ENCODE measurements at regions not wholly inside any gene's neighbourhood (a gene's known extent, or its start where the extent isn't known, plus 50 kb on each side); places are given as distances from the start of the nearest gene placed in this dataset.

DNA sequence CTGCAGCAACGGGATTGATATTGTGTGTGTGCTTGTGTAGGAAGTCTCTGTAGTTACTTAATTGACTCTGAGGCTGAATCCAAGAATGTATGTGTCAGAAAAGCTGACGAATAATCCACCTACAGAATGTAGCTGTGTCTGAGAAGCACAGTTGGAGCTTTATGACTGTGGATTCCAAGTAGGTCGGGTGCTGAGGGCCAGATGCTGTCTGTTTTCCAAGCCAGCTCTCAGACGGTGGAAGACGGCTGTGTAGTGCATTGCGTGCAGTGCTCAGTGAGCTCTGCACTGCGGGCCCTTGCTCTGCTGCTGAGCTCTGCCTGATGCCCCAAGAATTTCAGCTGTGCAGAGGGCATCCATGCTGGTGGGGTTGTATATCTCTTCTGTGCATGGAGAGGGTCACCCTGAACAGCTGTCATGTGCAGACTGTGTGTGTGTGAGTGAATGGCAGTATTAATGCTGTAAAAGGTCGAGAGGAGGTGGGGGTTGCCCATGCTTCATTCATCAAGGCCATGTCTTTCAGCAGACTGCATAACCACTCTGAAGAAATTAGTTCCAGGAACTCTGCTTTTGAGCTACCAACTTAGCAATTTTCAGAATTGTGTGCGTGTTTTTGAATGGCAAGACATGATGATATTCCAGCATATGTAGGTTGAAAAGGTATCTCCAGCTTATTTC, 154.1 kb upstream of the USP9Y start:
- ATAC-seq (ENCODE audit: poor library complexity) (no peak), DNase-seq (no peak)
- intact Hi-C loops (cut with DNase I, micrococcal nuclease), result no loop called here
- Histone ChIP-seq H3K9me3 (ENCODE audit: control insufficient read depth in 1 of 2, insufficient read depth in 1 of 2, low read length in 2 of 2) (no peaks in the 10 kb centered on the region), H3K4me3 (ENCODE audit: low read length) (no peak overlapping the region), H3K27me3 (ENCODE audit: control insufficient read depth in 1 of 2, insufficient read depth in 2 of 2, low read length in 2 of 2) (no peaks in the 10 kb centered on the region), H3K36me3 (ENCODE audit: insufficient read depth, low read length) (no peaks in the 10 kb centered on the region), H3K4me1 (ENCODE audit: insufficient read depth, low read length) (peaks cover 3% of the 10 kb centered on the region), H3K27ac (ENCODE audit: low read depth in 1 of 2, low read length in 2 of 2) (no peak overlapping the region)
- POLR2A ChIA-PET, result no interaction called here
- TF ChIP-seq, protein P1, sequence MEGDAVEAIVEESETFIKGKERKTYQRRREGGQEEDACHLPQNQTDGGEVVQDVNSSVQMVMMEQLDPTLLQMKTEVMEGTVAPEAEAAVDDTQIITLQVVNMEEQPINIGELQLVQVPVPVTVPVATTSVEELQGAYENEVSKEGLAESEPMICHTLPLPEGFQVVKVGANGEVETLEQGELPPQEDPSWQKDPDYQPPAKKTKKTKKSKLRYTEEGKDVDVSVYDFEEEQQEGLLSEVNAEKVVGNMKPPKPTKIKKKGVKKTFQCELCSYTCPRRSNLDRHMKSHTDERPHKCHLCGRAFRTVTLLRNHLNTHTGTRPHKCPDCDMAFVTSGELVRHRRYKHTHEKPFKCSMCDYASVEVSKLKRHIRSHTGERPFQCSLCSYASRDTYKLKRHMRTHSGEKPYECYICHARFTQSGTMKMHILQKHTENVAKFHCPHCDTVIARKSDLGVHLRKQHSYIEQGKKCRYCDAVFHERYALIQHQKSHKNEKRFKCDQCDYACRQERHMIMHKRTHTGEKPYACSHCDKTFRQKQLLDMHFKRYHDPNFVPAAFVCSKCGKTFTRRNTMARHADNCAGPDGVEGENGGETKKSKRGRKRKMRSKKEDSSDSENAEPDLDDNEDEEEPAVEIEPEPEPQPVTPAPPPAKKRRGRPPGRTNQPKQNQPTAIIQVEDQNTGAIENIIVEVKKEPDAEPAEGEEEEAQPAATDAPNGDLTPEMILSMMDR (IDR thresholded peaks at IDR 0.05), result no peak
- Mint-ChIP-seq H3K27me3 (no peaks in the 10 kb centered on the region), H3K4me3 (no peak overlapping the region), H3K36me3 (ENCODE audit: low read depth) (no peaks in the 10 kb centered on the region), H3K9me3 (no peaks in the 10 kb centered on the region), H3K4me1 (ENCODE audit: low read depth) (peaks cover 2% of the 10 kb centered on the region), H3K27ac (no peak overlapping the region)
- CTCF ChIA-PET, result no interaction called here

DNA sequence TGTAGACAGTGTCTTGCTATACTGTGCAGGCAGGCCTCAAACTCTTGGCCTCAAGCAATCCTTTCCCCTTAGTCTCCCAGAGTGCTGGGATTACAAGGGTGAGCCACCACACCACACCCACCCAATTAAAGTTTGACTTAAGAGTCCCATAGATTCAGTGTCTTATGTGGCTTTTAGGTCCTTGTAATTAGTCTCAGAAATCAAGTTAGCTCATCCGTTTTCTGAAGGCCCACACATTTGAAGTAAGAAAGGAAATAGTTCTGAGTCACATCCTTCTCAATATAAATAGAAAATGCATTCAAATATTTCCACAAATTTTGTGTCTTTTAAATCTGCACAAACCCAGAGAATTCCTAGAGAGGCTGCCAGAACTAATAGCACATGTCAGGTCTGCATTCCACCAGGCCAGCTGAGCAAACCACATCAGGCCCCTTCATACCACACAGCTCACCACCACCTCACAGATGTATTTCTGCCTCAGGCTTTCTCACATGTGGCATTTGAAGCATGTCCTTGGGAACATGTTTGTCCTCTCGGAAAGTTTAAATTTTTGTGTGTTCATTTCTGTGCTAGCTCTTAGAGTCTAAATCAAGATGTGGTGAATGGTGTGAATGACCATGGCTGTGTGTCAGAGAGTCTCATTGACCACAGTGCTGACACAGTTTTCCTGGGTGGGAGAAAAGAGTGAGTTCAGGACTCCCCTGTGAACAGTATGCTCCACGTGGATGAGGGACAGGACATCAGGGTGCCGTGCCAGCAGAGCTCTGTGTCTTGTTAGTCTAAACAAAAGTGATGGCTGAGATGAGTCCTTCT, 148.4 kb upstream of the USP9Y start:
- Mint-ChIP-seq H3K4me1 (ENCODE audit: low read depth) (peaks cover 32% of the 10 kb centered on the region), H3K27me3 (no peaks in the 10 kb centered on the region), H3K36me3 (ENCODE audit: low read depth) (no peaks in the 10 kb centered on the region), H3K9me3 (no peaks in the 10 kb centered on the region), H3K27ac (peak overlapping the region; percentile 66), H3K4me3 (peak overlapping the region; percentile 30)
- ChIA-PET CTCF (no interaction called here), POLR2A (interaction anchor here (1.1 kb wide), 1 partner anchor 41 kb away, joined by 4 read pairs; no protein-coding TSS in a partner anchor)
- no peak overlapping the region for H3K4me3 ChIP-seq (ENCODE audit: low read length)
- peak in 1 of 14 experiments; percentile 18 for DNase-seq
- intact Hi-C loops (cut with DNase I, micrococcal nuclease), result no loop called here
- ATAC-seq (ENCODE audit: poor library complexity), result no peak
- no peaks in the 10 kb centered on the region for H3K27me3 ChIP-seq (ENCODE audit: control insufficient read depth in 1 of 2, insufficient read depth in 2 of 2, low read length in 2 of 2)
- no peaks in the 10 kb centered on the region for H3K36me3 ChIP-seq (ENCODE audit: insufficient read depth, low read length)
- no peaks in the 10 kb centered on the region for H3K9me3 ChIP-seq (ENCODE audit: control insufficient read depth in 1 of 2, insufficient read depth in 1 of 2, low read length in 2 of 2)
- H3K27ac ChIP-seq (ENCODE audit: low read depth in 1 of 2, low read length in 2 of 2), result no peak overlapping the region
- TF ChIP-seq, protein P1 (IDR thresholded peaks at IDR 0.05), result no peak
- H3K4me1 ChIP-seq (ENCODE audit: insufficient read depth, low read length), result peaks cover 24% of the 10 kb centered on the region

DNA sequence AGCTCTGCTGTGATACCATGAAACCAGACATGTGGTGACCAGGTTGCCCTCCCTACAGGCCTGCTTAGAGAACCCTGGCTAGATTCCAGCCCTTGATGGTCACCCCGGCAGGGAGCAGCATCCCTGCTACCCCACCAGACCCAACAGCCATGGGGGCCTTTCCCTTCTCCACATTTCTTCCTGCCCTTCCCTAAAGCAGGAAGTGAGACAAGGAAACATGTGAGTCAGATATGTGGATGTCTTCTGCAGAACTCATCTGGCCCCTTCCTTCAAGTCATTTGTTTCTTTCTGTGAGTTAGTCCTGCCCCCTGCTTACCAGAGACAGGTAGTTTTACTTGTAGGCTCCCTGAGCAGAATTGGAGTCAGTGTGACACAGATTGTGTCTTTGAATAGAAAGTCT, 147.1 kb upstream of the USP9Y start:
- ChIA-PET POLR2A (no interaction called here), CTCF (no interaction called here)
- intact Hi-C loops (cut with DNase I, micrococcal nuclease), result no loop called here
- Mint-ChIP-seq H3K36me3 (ENCODE audit: low read depth) (no peaks in the 10 kb centered on the region), H3K4me3 (no peak overlapping the region), H3K4me1 (ENCODE audit: low read depth) (peaks cover 45% of the 10 kb centered on the region), H3K27ac (no peak overlapping the region), H3K27me3 (no peaks in the 10 kb centered on the region), H3K9me3 (no peaks in the 10 kb centered on the region)
- Histone ChIP-seq H3K4me1 (ENCODE audit: insufficient read depth, low read length) (peaks cover 24% of the 10 kb centered on the region), H3K9me3 (ENCODE audit: control insufficient read depth in 1 of 2, insufficient read depth in 1 of 2, low read length in 2 of 2) (no peaks in the 10 kb centered on the region), H3K4me3 (ENCODE audit: low read length) (no peak overlapping the region), H3K36me3 (ENCODE audit: insufficient read depth, low read length) (no peaks in the 10 kb centered on the region), H3K27ac (ENCODE audit: low read depth in 1 of 2, low read length in 2 of 2) (no peak overlapping the region), H3K27me3 (ENCODE audit: control insufficient read depth in 1 of 2, insufficient read depth in 2 of 2, low read length in 2 of 2) (no peaks in the 10 kb centered on the region)
- no peak for ATAC-seq (ENCODE audit: poor library complexity)
- DNase-seq, result no peak
- TF ChIP-seq, protein P1 (IDR thresholded peaks at IDR 0.05), result no peak
